Neural cell (in vitro differentiated cells): ENCODE measurements at regions not wholly inside any gene's neighbourhood (a gene's known extent, or its start where the extent isn't known, plus 50 kb on each side); places are given as distances from the start of the nearest gene placed in this dataset.
"Not testable (repeated sequence)": the region's sequence is repeated elsewhere in the genome, so short reads cannot be mapped to it uniquely, and the experiment has no call there.

Source experiments
- H2AFZ ChIP-seq: fragments of 200-600, 300-800 bp; sonication (generic), shearing (Covaris generic); 2 replicates; pipeline ENCODE4 v1.6.0; 2014; ENCODE audit warnings: low read depth, mild to moderate bottlenecking, antibody characterized with exemption, low read length, moderate library complexity
- H3F3A ChIP-seq: fragments of 200-600 bp; shearing (Covaris generic); 2 replicates; pipeline ENCODE4 v1.6.1; 2016; ENCODE audit warnings: mild to moderate bottlenecking, moderate library complexity, mixed read lengths, antibody characterized with exemption, low read length; ENCODE audit not compliant: insufficient read depth, poor library complexity, severe bottlenecking
- H3K27ac ChIP-seq: fragments of 200-600, 300-800 bp; sonication (generic), shearing (Covaris generic); 2 replicates; pipeline ENCODE4 v1.5.1; 2014; ENCODE audit warnings: mild to moderate bottlenecking, low read length, moderate library complexity
- H3K27me3 ChIP-seq: fragments of 300-800, 200-600 bp; sonication (generic), shearing (Covaris generic); 2 replicates; pipeline ENCODE4 v1.6.0; 2014; ENCODE audit warnings: mild to moderate bottlenecking, low read depth, low read length, moderate library complexity; ENCODE audit not compliant: insufficient read depth
- H3K36me3 ChIP-seq: fragments of 300-800, 200-600 bp; sonication (generic), shearing (Covaris generic); 2 replicates; pipeline ENCODE4 v1.5.1; 2014; ENCODE audit warnings: mild to moderate bottlenecking, antibody characterized with exemption, low read length, moderate library complexity; ENCODE audit not compliant: insufficient read depth
- H3K4me2 ChIP-seq: fragments of 300-800, 200-600 bp; sonication (generic), shearing (Covaris generic); 2 replicates; pipeline ENCODE4 v1.6.0; 2014; ENCODE audit warnings: mild to moderate bottlenecking, low read length
- H3K4me3 ChIP-seq: fragments of 300-800, 200-600 bp; sonication (generic), shearing (Covaris generic); 2 replicates; pipeline ENCODE4 v1.5.1; 2014; ENCODE audit warnings: mild to moderate bottlenecking, low read length, moderate library complexity
- H3K79me2 ChIP-seq: fragments of 200-600 bp; shearing (Covaris generic); replicated peaks from 2 replicates; pipeline ENCODE4 v1.6.0; 2014; ENCODE audit warnings: mild to moderate bottlenecking, low read length, moderate library complexity; ENCODE audit not compliant: insufficient read depth
- H3K9ac ChIP-seq: fragments of 300-800, 200-600 bp; sonication (generic), shearing (Covaris generic); 2 replicates; pipeline ENCODE4 v1.6.1; 2016; ENCODE audit warnings: mild to moderate bottlenecking, low read length, mixed read lengths
- H3K9me2 ChIP-seq: fragments of 200-600 bp; shearing (Covaris generic); 2 replicates; pipeline ENCODE4 v1.6.1; 2016; ENCODE audit warnings: mild to moderate bottlenecking, low read length, mixed read lengths; ENCODE audit not compliant: insufficient read depth
- H3K9me3 ChIP-seq: fragments of 200-600, 300-800 bp; sonication (generic), shearing (Covaris generic); 2 replicates; pipeline ENCODE4 v1.6.1; 2016; ENCODE audit warnings: mild to moderate bottlenecking, mixed run types, low read length, moderate library complexity, mixed read lengths
- H4K20me1 ChIP-seq: fragments of 200-600 bp; shearing (Covaris generic); 2 replicates; pipeline ENCODE4 v1.6.1; 2016; ENCODE audit warnings: mild to moderate bottlenecking, mixed run types; ENCODE audit not compliant: insufficient read depth
- EP300 ChIP-seq: fragments of 450-650 bp; conservative IDR thresholded peaks from 2 replicates; pipeline ENCODE4 v1.6.1; 2014; ENCODE audit warnings: antibody characterized with exemption, mild to moderate bottlenecking, moderate library complexity; ENCODE audit not compliant: poor library complexity, severe bottlenecking
- EZH2 ChIP-seq: fragments of 200-600, 300-800 bp; shearing (Covaris generic), sonication (generic); IDR thresholded peaks from 2 replicates; pipeline ENCODE4 v1.6.1; 2014; ENCODE audit warnings: antibody characterized with exemption, low read length, borderline replicate concordance, mild to moderate bottlenecking; ENCODE audit not compliant: insufficient read depth, poor library complexity, severe bottlenecking
- MXI1 ChIP-seq: fragments of 450-650 bp; conservative IDR thresholded peaks from 2 replicates; pipeline ENCODE4 v1.6.1; 2014; ENCODE audit warnings: antibody characterized with exemption, mild to moderate bottlenecking; ENCODE audit not compliant: poor library complexity, severe bottlenecking
- POLR2AphosphoS5 ChIP-seq: IDR thresholded peaks from 2 replicates; pipeline ENCODE4 v1.6.1; 2012
- RAD21 ChIP-seq: fragments of 450-650 bp; conservative IDR thresholded peaks from 2 replicates; pipeline ENCODE4 v1.6.1; 2014; ENCODE audit warnings: antibody characterized with exemption, mild to moderate bottlenecking, moderate library complexity
- REST ChIP-seq: IDR thresholded peaks from 2 replicates; pipeline ENCODE4 v1.6.1; 2012; ENCODE audit warnings: borderline replicate concordance
- SMC3 ChIP-seq: fragments of 450-650 bp; conservative IDR thresholded peaks from 2 replicates; pipeline ENCODE4 v1.6.1; 2014; ENCODE audit warnings: antibody characterized with exemption, mild to moderate bottlenecking, moderate library complexity; ENCODE audit not compliant: poor library complexity
- TAF1 ChIP-seq: IDR thresholded peaks from 2 replicates; pipeline ENCODE4 v1.6.1; 2012; ENCODE audit warnings: low read depth
- TF ChIP-seq, protein P1 (sequence below): fragments of 450-650 bp; IDR thresholded peaks from 2 replicates; pipeline ENCODE4 v1.5.1; 2014; ENCODE audit warnings: antibody characterized with exemption, mild to moderate bottlenecking, moderate library complexity; ENCODE audit not compliant: poor library complexity, severe bottlenecking

- H3K27ac ChIP-seq = no peak overlapping the region
- no peak overlapping the region for H3K4me3 ChIP-seq
- no peaks in the 10 kb centered on the region for H3K27me3 ChIP-seq
- no peaks in the 10 kb centered on the region for H3K9me2 ChIP-seq
- H3K4me2 ChIP-seq = no peak overlapping the region
- H3K36me3 ChIP-seq = no peaks in the 10 kb centered on the region
- no peaks in the 10 kb centered on the region for H3K9me3 ChIP-seq
- H3F3A ChIP-seq = no peaks in the 10 kb centered on the region
- H4K20me1 ChIP-seq = no peaks in the 10 kb centered on the region
- no peaks in the 10 kb centered on the region for H3K79me2 ChIP-seq
- H2AFZ ChIP-seq = no peak overlapping the region
- H3K9ac ChIP-seq = no peak overlapping the region
- TF ChIP-seq REST = no peak
- no peak for TF ChIP-seq TAF1
- no peak for TF ChIP-seq RAD21
- no peak for TF ChIP-seq SMC3
- TF ChIP-seq, protein P1, sequence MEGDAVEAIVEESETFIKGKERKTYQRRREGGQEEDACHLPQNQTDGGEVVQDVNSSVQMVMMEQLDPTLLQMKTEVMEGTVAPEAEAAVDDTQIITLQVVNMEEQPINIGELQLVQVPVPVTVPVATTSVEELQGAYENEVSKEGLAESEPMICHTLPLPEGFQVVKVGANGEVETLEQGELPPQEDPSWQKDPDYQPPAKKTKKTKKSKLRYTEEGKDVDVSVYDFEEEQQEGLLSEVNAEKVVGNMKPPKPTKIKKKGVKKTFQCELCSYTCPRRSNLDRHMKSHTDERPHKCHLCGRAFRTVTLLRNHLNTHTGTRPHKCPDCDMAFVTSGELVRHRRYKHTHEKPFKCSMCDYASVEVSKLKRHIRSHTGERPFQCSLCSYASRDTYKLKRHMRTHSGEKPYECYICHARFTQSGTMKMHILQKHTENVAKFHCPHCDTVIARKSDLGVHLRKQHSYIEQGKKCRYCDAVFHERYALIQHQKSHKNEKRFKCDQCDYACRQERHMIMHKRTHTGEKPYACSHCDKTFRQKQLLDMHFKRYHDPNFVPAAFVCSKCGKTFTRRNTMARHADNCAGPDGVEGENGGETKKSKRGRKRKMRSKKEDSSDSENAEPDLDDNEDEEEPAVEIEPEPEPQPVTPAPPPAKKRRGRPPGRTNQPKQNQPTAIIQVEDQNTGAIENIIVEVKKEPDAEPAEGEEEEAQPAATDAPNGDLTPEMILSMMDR = no peak
- no peak for TF ChIP-seq EP300
- no peak for TF ChIP-seq POLR2AphosphoS5
- TF ChIP-seq EZH2 = no peak
- TF ChIP-seq MXI1 = no peak
These were observed 212.8 kb upstream of the CCDC196 start for GRCh38 chr14:66273261-66273832.

- not testable (repeated sequence) for H3K4me2 ChIP-seq, H3K9me2 ChIP-seq, H2AFZ ChIP-seq, H3K4me3 ChIP-seq, H3K79me2 ChIP-seq, H3K9me3 ChIP-seq, H3K9ac ChIP-seq, H3F3A ChIP-seq, H3K36me3 ChIP-seq, H4K20me1 ChIP-seq, H3K27me3 ChIP-seq, H3K27ac ChIP-seq
These were observed 207.8 kb upstream of the CCDC196 start for GRCh38 chr14:66278418-66278817.
